GM18870 (cell line): ENCODE measurements at regions not wholly inside any gene's neighbourhood (a gene's known extent, or its start where the extent isn't known, plus 50 kb on each side); places are given as distances from the start of the nearest gene placed in this dataset.
"Not testable (repeated sequence)": the region's sequence is repeated elsewhere in the genome, so short reads cannot be mapped to it uniquely, and the experiment has no call there.

Source experiments
- ATAC-seq: cut with Tn5 transposase; IDR thresholded peaks from one replicate; pipeline ENCODE4 v1.9.1; 2021; ENCODE audit warnings: moderate library complexity; ENCODE audit not compliant: unreplicated experiment

- ATAC-seq: no peak
These were observed 824.6 kb upstream of the SEMA6D start for GRCh38 chr15:46892621-46893160.

- ATAC-seq: no peak
These were observed 822.7 kb upstream of the SEMA6D start for GRCh38 chr15:46894644-46895043.

GRCh38 chr15:46897266-46897665, 820.0 kb upstream of the SEMA6D start:
- ATAC-seq: no peak

- no peak for ATAC-seq
These were observed 816.3 kb upstream of the SEMA6D start for GRCh38 chr15:46901001-46901400.

GRCh38 chr15:46917721-46918252, 799.5 kb upstream of the SEMA6D start:
- no peak for ATAC-seq

- no peak for ATAC-seq
These were observed 798.7 kb upstream of the SEMA6D start for GRCh38 chr15:46918462-46919140.

DNA sequence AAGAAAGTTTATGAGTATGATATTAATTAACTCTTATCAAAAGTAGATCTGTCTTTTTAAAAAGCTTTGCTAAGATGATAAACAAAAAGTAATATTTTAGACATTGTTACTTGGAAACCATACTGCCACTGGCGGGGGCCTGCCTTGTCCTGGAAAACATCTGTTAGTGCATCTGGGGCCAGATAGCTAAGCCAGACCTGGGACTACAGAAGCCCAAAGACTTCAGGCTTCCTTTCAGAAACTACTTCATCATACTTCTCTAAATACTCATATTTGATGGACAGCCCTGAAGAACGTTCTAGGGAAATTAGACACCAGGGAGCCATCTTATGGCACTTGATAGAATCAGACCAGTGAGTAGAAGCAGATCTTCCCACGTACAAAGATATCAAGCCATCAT, 795.4 kb upstream of the SEMA6D start:
- no peak for ATAC-seq

DNA sequence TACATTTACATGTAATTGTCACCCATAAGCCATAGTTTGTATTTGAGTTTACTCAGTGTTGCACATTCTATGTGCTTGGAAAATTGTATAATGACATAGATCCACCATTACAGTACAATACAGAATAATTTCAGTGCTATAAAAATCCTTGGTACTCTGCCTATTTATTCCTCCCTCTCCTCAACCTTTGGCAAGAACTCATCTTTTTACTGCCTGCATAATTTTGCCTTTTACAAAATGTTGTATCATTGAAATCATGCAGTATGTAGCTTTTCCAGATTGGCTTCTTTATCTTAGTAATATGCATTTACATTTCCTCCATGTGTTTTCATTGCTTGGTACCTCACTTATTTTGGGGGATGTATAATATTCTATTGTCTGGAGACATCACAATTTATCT, 786.9 kb upstream of the SEMA6D start:
- ATAC-seq: no peak

DNA sequence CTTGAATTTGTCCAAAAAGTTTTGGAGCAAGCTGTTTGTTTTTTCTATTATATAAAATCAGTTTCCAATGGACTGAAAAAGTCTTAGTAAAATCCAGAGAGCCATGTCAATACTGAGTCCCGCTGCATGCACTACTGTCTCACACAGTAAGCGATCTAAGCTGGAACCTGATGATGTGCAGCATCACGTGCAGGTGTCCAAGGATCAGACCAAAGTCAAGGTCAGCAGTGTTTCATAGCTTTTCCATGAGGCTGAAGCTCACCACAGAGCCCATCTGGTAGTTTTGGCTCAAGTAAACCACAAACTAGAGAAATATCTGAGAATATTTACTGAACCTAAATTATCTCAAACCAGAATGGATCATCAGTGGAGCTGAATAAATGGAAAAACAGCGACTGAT, 784.0 kb upstream of the SEMA6D start:
- ATAC-seq: no peak

GRCh38 chr15:46934851-46935250, 782.5 kb upstream of the SEMA6D start:
- no peak for ATAC-seq

DNA sequence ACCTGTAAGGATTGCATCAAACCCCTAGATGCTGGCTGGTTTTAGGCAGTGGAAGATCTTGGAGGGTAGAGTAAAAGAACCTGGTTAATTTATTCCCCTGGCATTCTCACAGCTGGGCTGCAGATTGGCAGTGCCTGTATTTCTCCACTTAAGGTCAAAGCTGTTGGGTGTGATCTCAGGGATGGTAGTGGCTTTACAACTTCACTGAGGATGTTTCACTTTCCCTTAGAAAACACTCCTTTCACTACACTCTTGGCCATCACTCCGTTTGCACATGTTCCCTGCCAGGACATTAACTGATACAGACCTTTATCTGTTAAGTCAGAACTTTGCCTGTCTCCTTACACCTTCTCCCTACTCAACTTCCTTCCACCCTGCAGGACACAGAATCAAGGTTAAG, 779.1 kb upstream of the SEMA6D start:
- no peak for ATAC-seq

- no peak for ATAC-seq
These were observed 776.1 kb upstream of the SEMA6D start for GRCh38 chr15:46941241-46941640.

GRCh38 chr15:46946953-46947352, 770.4 kb upstream of the SEMA6D start:
- no peak for ATAC-seq

- no peak for ATAC-seq
These were observed 761.7 kb upstream of the SEMA6D start for GRCh38 chr15:46955576-46955975.

DNA sequence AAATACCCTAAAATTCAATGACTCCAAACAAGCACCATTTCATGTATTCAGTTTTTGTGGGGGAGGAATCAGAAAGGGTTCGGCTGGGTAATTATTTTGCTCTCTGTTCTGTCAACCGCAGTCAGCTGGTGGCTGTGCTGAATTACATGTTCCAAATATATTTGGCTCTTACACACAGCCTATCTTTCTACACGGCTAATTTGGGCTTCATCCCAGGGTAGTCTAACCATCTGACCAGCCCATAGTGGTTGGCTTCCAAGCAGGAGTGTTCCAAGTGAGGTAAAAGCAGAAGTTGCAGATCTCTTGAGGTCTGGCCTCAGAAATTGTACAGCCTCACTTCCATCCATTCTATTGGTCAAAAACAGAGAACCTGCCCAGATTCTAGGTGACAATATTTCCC, 760.8 kb upstream of the SEMA6D start:
- ATAC-seq: no peak

DNA sequence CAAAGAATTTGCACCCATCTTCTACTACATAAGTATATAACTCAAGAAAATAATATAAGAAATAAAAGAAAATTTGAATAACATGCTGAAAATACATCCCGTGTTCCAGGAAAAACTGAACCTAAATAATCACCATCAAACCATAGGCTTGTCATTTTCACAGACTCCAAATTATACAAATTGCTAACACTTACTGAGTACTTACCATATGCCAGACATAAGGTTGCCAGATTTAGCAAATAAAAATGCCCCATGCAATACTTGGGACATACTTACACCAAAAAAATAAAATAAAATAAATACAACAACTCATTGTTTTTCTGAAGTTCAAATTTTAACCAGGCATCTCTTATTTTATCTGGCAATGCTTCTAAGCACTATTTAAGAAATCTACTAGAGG, 760.4 kb upstream of the SEMA6D start:
- no peak for ATAC-seq

DNA sequence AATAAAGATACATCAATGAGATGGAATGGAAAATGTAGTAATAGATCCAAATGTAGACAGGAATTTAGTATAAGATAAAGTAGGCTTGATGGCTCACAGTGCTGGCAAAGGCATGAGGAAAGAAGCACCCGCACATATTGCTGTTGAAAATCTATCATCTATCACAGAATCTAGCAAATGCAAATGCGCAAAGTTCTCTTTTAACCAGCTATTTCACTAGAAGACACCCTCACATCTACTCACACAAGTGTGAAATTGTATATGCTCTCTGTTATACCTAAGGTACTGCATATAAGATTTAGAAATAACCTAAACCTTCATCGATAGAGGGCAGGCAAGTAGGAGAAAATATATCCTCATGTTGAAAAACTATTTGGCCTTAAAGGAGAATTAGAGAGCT, 756.7 kb upstream of the SEMA6D start:
- no peak for ATAC-seq

DNA sequence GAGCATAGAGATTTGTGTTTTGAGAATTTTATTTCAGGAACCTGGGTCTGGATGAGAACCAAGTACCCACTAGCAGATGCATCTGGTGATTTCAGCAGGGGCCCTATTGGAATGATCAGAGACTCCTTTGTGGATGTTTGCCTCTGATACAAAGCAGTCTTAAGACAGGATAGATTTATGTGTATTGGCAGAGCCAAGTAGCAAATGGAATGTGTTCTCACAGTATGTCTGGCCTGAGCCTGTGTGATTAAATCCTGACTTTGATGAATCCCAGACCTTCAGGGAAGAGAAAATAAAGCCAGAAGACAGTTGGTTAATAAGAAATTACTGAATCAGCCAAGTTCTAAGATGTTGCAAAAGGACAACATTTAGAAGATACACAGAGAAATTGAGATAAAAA, 755.5 kb upstream of the SEMA6D start:
- no peak for ATAC-seq

DNA sequence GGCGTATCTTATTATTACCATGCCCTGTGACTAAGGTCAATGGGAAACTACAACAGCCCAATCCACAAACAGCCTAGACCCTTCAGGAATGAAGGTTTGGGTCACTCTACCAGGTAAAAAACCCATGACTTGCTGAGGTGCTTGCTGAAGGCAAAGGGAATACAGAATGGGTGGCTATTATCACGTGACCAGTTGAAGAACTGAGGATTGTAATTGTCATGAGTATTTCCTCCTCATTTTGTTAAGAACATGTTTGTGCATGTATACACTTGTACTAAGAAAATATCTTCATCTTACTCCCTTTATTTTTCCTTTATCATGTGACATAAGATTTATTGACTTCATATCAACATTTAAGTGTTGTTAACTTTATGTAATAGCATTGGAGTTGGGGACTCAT, 729.2 kb upstream of the SEMA6D start:
- not testable (repeated sequence) for ATAC-seq

GRCh38 chr15:46996359-46996758, 720.9 kb upstream of the SEMA6D start:
- no peak for ATAC-seq

GRCh38 chr15:46997501-46997900, 719.8 kb upstream of the SEMA6D start:
- no peak for ATAC-seq

GRCh38 chr15:47003568-47003967, 713.7 kb upstream of the SEMA6D start:
- ATAC-seq: no peak

DNA sequence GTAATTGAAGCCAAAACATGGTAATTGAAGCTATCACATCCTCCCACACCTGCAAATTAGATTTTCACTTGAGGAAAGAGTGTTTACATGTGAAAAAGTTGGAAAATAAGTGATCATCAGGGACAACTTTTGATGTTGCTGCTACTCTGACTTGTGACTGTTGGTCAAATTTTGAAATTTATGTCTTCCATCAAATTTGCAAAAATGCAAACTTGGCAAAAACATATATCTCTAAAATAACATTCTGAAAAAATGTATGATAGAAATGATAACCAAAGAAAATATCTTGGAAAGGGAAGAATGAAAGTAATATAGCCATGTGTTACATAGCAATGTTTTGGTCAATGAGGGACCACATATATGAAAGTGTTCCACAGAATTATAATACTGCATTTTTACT, 703.9 kb upstream of the SEMA6D start:
- no peak for ATAC-seq
